PFSK-1 (cell line): ENCODE measurements at regions not wholly inside any gene's neighbourhood (a gene's known extent, or its start where the extent isn't known, plus 50 kb on each side); places are given as distances from the start of the nearest gene placed in this dataset.

Experiments
- FOXP2 ChIP-seq: optimal IDR thresholded peaks from 2 replicates; pipeline ENCODE3; 2011; ENCODE audit warnings: borderline replicate concordance, control low read depth, inconsistent platforms; ENCODE audit not compliant: insufficient read depth; ENCODE audit errors: extremely low read length, extremely low read depth
- POLR2AphosphoS5 ChIP-seq: IDR thresholded peaks from 2 replicates; pipeline ENCODE4 v1.6.1; 2012; ENCODE audit warnings: low read depth, mild to moderate bottlenecking, control low read depth, low read length, moderate library complexity
- REST ChIP-seq, 2 experiments: IDR thresholded peaks; 2 replicates each; pipeline versions ENCODE4 v1.6.1 to v1.8.0; 2011 to 2012; ENCODE audit warnings: low read depth in 2 of 2, low read length in 2 of 2, control low read depth in 1 of 2, inconsistent platforms in 1 of 2, mild to moderate bottlenecking in 1 of 2, moderate library complexity in 1 of 2; ENCODE audit not compliant: insufficient read depth in 1 of 2
- SIN3A ChIP-seq: IDR thresholded peaks from 2 replicates; pipeline ENCODE4 v1.6.1; 2012; ENCODE audit warnings: mild to moderate bottlenecking, low read length, moderate library complexity, borderline replicate concordance; ENCODE audit not compliant: insufficient read depth
- TAF1 ChIP-seq: IDR thresholded peaks from 2 replicates; pipeline ENCODE4 v1.6.1; 2012; ENCODE audit warnings: low read length, control low read depth, borderline replicate concordance; ENCODE audit not compliant: insufficient read depth

DNA sequence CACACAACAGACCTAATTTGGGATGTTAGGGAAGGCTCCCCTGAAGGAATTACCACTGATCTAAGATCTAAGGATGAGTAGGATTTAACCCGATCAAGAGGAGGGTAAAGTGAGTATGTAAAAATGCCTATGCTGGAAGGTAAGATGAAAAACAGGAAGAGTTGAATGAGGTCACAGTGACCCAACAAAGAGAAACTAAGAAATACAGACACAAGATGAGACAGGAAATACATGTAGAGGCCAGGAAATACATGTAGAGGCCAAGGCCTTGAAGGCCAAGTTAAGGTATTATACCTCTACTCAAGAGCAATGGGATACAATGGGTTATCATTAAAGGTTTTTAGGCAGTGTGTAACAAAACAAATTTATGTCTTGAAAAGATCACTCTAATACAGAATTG is 131.6 kb upstream of the TANK start:
- TF ChIP-seq POLR2AphosphoS5 (no peak), FOXP2 (no peak), TAF1 (no peak), REST (IDR thresholded peaks at IDR 0.05; ENCODE audit: insufficient read depth in 1 of 2, low read depth in 2 of 2, low read length in 2 of 2) (no peak), SIN3A (no peak)

DNA sequence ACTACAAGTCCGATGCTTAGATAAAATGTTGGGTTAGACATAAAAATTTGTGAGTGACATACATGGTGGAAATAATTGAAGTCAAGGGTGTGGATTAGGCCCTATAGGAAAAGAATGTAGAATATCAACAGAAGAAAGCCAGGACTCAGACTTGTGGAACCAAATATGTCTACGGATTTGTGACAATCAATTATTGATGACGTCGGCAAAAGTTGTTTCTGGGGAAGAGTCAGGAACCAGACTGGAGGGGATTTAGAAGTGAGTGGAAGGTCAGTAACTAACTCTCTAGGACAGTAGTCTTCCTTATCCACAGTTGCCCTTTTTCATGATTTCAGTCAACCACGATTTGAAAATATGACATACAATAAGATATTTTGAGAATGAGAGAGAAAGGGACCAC is 130.9 kb upstream of the TANK start:
- TF ChIP-seq POLR2AphosphoS5, result no peak

GRCh38 chr2:161030260-161031063 is 129.8 kb upstream of the TANK start:
- no peak for TF ChIP-seq REST (IDR thresholded peaks at IDR 0.05; ENCODE audit: insufficient read depth in 1 of 2, low read depth in 2 of 2, low read length in 2 of 2)
- no peak for TF ChIP-seq SIN3A
- no peak for TF ChIP-seq FOXP2
- TF ChIP-seq POLR2AphosphoS5, result no peak

DNA sequence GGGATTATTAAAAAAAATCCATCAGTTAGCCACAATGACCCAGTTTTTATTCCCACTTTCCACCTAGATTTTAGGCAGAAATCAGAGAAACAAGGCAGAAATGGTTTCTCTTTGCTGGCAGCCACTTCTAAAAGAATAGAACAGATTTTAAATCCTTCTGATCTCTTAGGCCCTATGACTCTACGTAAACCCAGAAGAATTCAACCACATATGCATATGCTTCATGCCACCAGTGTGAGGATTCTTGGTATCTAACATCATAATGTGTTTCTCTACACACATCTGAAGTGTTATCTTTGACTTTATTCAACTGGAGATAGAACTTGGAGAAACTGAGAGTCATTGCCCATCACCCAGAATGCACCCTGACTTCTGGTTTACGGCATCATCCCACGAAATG is 128.7 kb upstream of the TANK start:
- TF ChIP-seq POLR2AphosphoS5, result no peak
- no peak for TF ChIP-seq FOXP2
- TF ChIP-seq REST (IDR thresholded peaks at IDR 0.05; ENCODE audit: insufficient read depth in 1 of 2, low read depth in 2 of 2, low read length in 2 of 2), result no peak
- TF ChIP-seq TAF1, result no peak
- no peak for TF ChIP-seq SIN3A

DNA sequence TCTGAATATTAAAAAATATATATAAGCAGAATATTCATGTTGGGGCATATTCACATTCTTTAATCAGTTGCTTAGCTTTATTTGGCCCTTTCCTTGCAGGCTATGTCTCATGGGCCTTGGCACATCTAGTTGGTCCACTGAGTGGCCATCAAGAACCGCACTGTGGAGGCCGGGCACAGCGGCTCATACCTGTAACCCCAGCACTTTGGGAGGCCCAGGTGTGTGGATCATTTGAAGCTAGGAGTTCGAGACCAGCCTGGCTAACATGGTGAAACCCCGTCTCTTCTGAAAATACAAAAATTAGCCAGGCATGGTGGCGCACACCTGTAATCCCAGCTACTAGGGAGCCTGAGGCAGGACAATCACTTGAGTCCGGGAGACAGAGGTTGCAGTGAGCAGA is 127.6 kb upstream of the TANK start:
- no peak for TF ChIP-seq POLR2AphosphoS5
- no peak for TF ChIP-seq SIN3A
- no peak for TF ChIP-seq TAF1
- no peak for TF ChIP-seq REST (IDR thresholded peaks at IDR 0.05; ENCODE audit: insufficient read depth in 1 of 2, low read depth in 2 of 2, low read length in 2 of 2)
- TF ChIP-seq FOXP2, result no peak
